ENCODE measurements at regions not wholly inside any gene's neighbourhood (a gene's known extent, or its start where the extent isn't known, plus 50 kb on each side); places are given as distances from the start of the nearest gene placed in this dataset.

DNA sequence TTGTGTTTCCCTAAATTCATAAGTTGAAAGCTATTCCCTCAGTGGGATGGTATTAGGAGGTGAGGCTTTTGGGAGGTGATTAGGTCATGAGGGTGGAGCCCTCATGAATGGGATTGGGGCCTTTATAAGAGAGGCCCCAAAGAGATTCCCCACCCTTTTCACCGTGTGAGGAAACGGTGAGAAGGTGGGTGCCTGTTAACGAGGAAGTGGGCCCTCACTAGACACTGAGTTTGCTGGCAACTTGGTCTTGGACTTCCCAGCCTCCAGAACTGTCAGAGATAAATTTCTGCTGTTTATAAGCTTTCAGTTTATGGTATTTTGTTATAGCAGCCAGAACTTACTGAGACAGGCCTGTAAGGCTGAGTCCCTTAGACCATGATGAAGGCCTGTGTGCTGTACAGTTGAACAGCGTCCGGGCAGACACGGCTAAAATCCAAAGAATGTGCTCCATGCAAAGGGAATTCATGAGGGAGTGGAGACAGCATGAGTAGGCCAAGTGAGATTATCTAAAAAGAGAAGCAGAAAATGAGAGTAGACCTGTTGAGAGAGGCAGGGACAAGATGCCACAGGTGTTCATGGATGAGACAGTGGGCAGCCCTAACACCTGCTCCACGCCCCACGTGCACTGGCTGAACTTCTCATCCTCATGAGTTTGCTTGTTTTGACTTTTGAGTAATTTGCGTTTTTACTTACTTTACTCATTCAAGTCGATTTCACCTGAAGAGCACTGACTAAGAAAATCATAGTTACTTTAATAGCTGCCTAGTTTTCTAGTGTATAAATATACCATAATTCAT lies 66.9 kb upstream of the SFMBT2 start:
- DNase-seq, result no peak

DNA sequence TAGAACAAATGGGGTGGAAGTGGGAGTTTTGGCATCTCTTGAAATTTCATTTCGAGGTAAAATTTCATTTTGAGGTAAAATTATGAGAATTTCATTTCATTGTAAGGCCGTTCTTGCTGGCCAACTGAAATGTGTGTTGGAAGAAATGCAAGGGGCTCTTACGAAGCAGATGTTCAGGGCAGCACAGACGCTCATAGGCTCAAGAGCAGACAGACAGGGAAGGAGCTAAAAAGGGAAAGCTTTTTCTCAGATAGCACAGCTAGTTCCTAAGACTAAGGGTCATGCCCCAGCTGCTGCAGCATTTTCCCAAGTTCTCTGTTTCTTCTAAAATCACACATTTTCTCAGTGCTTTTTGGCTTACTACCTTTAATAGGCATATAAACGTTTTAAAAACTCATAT lies 65.1 kb upstream of the SFMBT2 start:
- DNase-seq, result no peak

DNA sequence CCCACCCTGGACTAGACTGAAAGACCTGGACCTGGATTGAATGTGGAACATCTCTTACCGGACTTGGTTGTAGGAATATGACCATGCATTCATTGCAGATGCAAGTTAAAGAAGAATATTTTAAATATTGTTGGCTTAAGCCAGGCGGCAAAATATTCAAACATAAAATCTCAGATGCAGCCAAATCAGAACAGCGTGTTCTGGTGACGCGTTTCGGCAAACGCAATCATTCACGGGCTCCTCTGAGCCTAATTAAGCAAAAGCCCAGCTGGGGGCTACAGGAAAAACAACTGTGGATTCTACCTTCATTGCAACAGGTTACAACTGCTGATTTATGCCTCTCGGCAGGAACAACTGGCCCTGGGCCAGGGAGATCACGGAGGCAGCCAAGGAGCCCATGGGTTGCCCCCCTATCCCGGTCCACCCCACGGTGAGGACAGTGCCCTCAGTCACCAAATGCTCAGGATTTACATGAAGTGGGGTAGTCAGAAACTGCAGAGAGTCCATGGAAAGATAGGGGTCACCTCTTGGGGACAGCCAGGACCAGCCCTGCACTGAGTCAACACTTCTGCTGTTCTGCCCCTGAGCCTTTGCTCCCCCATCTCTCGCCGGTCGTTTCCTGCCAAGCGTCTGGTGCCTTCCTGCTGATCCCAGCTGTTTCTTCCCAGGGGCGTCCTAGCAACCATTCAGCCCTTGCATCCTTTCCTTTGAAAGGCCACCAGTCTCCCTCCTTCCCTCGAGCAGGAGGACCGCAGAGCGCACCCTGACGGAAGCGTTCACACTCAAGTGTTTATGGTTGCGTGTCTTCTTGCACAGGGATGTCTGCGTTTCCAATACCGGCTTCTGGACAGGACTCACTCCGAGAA lies 64.4 kb upstream of the SFMBT2 start:
- no peak for DNase-seq

DNA sequence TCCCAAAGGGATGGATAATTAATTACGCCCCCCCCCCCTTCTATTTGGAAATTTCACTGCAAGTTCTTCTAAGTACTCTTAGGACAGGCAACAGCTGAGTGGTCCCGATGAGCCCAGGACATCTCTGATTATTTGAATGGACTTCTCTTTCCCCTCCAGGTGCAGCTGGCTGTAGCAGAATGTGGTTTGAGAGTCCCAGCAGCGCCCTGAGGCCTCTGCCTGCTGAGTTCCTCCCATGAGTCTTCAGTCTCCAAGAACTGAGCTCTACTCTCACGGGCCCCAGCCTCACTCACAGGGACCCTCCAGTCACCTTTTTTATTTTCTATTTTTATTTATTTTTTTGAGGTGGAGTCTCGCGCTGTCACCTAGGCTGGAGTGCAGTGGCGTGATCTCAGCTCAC lies 63.6 kb upstream of the SFMBT2 start:
- no peak for DNase-seq

GRCh38 chr10:7473474-7473873 lies 62.6 kb upstream of the SFMBT2 start:
- no peak for DNase-seq

DNA sequence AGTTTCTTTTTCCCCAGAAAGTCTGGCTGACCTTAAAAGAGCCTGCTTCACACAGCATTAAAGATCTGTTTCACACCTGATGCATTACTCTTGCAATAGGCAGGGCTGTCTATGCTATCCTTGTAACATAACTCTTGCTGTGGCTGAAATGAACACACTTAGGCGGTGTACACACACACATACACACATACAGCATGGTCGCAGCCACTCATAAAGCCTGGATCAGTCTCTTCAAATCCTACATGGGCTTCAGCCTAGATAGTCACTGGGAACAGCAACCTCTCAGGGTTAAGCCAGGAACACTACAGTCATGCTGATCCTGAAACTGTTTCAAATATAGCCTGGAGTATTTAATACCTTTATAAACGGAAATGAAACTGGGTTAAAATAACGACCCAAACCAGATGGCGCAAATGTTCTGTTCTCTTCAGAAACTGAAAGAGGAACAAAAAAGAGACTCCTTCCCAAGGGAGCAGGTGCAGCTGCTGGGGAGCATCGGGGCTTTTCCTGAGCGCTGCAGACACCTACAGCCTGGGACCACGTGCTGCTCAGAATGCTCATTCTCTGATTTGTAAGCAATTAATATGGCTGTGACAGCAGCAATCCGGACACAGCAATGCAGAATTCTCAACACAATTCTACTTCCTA lies 61.0 kb upstream of the SFMBT2 start:
- DNase-seq, result no peak

GRCh38 chr10:7470371-7470770 lies 59.5 kb upstream of the SFMBT2 start:
- no peak for DNase-seq

GRCh38 chr10:7467031-7467667 lies 56.3 kb upstream of the SFMBT2 start:
- DNase-seq, result no peak

GRCh38 chr10:7464691-7465090 lies 53.9 kb upstream of the SFMBT2 start:
- no peak for DNase-seq

Data from stimulated activated CD8-positive, alpha-beta memory T cell treated with anti-CD3 and anti-CD28 coated beads, Interleukin-4, amount 100 ng/mL, for 48 hours (primary cell).